H54 (cell line): ENCODE measurements at regions not wholly inside any gene's neighbourhood (a gene's known extent, or its start where the extent isn't known, plus 50 kb on each side); places are given as distances from the start of the nearest gene placed in this dataset.
A peak's percentile ranks its signal among the peaks of the same experiment; 100 is the strongest.

ENCODE experiments used
- DNase-seq: peaks from one replicate; pipeline ENCODE4 v3.0.0; 2011; ENCODE audit warnings: low spot score, mixed read lengths; ENCODE audit not compliant: insufficient read length
- FAIRE-seq: peaks from 3 replicates; lab custom pipeline; 2011; peaks lifted over from hg19 to GRCh38; lab: Jason Lieb, UNC
- POLR2A ChIP-seq: IDR thresholded peaks from 2 replicates; pipeline ENCODE4 v1.6.1; 2011; ENCODE audit warnings: low read depth, mild to moderate bottlenecking, low read length

- no peak for DNase-seq
- TF ChIP-seq POLR2A = no peak
- FAIRE-seq = no peak
Measured at GRCh38 chr3:103730744-103731143, 1295.9 kb downstream of the ZPLD1 start.

- DNase-seq (no peak), FAIRE-seq (no peak)
- TF ChIP-seq POLR2A = no peak
Measured at GRCh38 chr3:103752986-103753385, 1318.2 kb downstream of the ZPLD1 start.

- FAIRE-seq (no peak), DNase-seq (no peak)
- TF ChIP-seq POLR2A = no peak
Measured at GRCh38 chr3:103767635-103768034, 1332.8 kb downstream of the ZPLD1 start.

- no peak for FAIRE-seq
- TF ChIP-seq POLR2A = no peak
- no peak for DNase-seq
Measured at GRCh38 chr3:103785017-103785416, 1350.2 kb downstream of the ZPLD1 start.

GRCh38 chr3:103785537-103785936 is 1350.7 kb downstream of the ZPLD1 start:
- no peak for FAIRE-seq
- no peak for TF ChIP-seq POLR2A
- no peak for DNase-seq

- no peak for TF ChIP-seq POLR2A
- FAIRE-seq = no peak
- no peak for DNase-seq
Measured at GRCh38 chr3:103786296-103786695, 1351.5 kb downstream of the ZPLD1 start.

GRCh38 chr3:103787164-103787871 is 1352.5 kb downstream of the ZPLD1 start:
- DNase-seq (no peak), FAIRE-seq (no peak)
- TF ChIP-seq POLR2A = no peak

GRCh38 chr3:103787879-103788278 is 1353.1 kb downstream of the ZPLD1 start:
- TF ChIP-seq POLR2A = no peak
- no peak for DNase-seq
- no peak for FAIRE-seq

GRCh38 chr3:103791786-103792515 is 1357.1 kb downstream of the ZPLD1 start:
- FAIRE-seq = no peak
- TF ChIP-seq POLR2A = no peak
- no peak for DNase-seq

GRCh38 chr3:103794656-103795055 is 1359.8 kb downstream of the ZPLD1 start:
- TF ChIP-seq POLR2A = no peak
- FAIRE-seq = peak; percentile 69
- DNase-seq = no peak

- FAIRE-seq = no peak
- TF ChIP-seq POLR2A = no peak
- DNase-seq = no peak
Measured at GRCh38 chr3:103796068-103796467, 1361.3 kb downstream of the ZPLD1 start.

- FAIRE-seq = no peak
- TF ChIP-seq POLR2A = no peak
Measured at GRCh38 chr3:103803787-103804186, 1369.0 kb downstream of the ZPLD1 start.

GRCh38 chr3:103810167-103810566 is 1375.4 kb downstream of the ZPLD1 start:
- no peak for DNase-seq
- no peak for TF ChIP-seq POLR2A
- FAIRE-seq = no peak

More at GRCh38 chr3:103803787-103804186, 1369.0 kb downstream of the ZPLD1 start:
- no peak for DNase-seq

GRCh38 chr3:103813955-103814354 is 1379.1 kb downstream of the ZPLD1 start:
- DNase-seq = no peak
- no peak for FAIRE-seq
- no peak for TF ChIP-seq POLR2A

- no peak for DNase-seq
- no peak for FAIRE-seq
- no peak for TF ChIP-seq POLR2A
Measured at GRCh38 chr3:103818398-103818797, 1383.6 kb downstream of the ZPLD1 start.
